Fibroblast of gingiva (primary cell): ENCODE measurements at regions not wholly inside any gene's neighbourhood (a gene's known extent, or its start where the extent isn't known, plus 50 kb on each side); places are given as distances from the start of the nearest gene placed in this dataset.

Experiments
- DNase-seq: peaks from one replicate; pipeline ENCODE4 v3.0.0-alpha.2; 2011; ENCODE audit warnings: low read depth

DNA sequence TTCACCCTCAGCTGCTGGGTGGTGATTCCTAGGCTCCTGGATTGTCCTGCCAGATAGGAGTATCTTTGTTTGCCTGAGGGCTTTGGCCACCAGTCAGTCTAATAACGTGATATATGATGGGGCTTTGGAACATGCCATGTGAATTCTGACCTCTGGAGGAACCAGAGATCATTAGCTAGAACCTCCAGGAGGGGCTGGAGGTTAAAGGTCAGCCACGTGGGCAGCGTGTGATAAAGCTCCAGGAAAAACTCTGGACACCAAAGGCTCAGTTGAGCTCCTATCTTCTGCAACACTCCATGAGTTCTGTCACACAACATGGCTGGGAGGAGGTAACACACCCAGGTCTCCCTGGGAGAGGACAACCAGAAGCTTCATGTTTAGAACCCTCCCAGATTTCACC is 251.1 kb downstream of the DAD1 start:
- no peak for DNase-seq

DNA sequence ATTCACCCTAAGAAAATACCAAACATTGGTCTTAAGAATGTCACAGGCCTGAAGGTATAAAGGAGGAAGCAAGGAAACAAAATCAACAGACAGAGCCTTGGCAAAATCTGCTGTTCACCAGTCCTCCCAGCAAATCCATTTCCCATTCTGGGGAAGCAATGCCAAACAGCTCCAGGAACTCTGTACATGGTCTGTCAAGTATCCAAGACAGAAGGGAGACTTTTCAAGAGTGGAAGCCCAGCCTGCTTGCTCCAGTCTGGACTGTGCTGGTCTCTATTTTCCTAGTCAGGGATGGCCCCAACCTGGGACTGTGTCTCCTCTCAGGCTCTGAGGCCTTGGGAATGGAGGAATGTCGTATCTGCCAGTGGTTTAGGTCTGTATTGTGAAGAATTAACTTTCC is 251.5 kb downstream of the DAD1 start:
- DNase-seq, result no peak

DNA sequence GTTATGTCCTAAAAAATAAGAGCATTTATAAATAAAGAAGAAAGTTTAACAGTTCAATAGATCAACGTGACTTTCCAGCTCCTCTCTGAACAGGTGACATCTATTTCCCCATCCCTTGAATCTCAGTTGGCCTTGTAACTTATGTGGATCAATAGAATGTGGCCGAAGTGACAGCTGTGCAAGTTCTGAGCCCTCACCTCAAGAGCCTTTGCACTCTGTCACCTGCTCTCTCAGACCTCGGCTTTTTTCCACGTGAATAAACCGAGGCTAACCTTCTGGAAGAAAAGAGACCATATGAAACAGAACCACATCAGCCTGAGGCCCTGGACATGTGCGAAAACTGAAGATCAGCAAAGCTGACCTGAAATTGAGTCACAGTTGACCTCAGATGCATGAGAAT is 253.0 kb downstream of the DAD1 start:
- DNase-seq, result no peak

DNA sequence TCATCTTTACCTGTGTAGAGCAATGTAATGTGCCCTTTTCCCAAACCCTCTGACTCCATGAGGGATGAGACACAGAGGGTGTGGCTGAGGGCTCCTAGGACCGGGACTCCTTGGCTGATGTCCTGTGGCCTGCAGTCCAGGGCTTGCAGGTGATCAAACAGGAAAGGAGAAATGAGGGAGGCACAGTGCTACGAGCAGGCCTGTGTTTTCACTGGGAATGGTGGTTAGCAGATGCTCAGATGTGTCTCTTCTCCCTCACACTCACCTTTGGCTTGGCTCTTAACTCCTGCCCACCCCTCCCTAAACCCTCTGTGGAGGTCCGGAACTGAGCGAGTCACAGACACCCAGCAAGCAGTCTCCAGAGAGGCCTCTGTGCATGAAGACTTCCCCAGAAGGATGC is 254.4 kb downstream of the DAD1 start:
- DNase-seq, result no peak

DNA sequence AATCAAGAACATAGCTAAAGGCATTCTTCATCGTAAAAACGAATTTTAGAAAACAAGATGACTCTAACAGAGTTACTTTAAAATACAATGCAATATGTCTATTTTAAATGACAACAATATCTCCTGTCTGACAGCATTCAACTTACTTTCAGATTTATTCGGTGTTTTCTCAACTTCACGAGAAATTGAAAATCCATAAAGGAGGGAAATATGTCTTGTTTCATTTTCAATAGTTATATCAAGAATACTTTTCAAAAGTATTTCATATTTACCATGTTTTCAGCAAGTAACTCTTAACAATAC is 254.8 kb downstream of the DAD1 start:
- no peak for DNase-seq

DNA sequence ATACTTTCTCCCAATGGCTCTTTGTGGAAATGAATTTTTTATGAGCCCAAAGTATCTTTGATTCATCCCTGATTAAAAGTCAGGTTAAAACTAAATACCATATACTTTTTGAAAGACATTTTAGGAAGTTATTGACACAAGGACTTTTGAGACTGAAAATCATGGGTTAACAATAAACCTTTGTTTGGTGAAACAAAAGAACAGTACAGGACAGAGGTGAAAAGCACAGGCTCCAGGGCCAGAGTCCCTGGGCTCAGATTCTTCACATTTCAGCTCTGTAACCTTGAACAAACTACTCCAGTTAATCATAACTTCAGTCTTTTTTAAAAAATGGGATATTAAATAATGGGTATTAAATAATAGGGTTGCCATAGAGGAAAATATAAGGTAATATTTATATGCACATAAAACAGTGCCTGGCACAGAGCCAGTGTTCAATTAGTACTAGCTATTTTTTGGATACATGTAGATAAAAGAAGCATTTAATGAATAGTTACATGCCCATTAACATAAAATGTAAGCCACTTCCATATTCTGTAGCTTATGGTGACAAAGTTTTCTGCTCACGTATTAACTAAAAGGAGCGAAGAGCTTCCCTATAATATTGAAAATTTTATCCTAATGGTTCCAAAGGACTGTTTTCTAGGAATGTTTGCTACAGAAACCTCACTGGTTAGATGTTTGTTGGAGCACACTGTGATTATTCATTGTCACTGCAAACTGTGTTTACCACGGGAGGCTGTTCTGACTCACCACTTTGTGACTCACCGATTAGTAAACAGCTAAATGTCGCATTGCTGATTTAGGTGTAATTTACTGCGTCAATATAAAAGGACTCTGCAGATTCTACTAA is 255.4 kb downstream of the DAD1 start:
- peak; percentile 19 for DNase-seq

DNA sequence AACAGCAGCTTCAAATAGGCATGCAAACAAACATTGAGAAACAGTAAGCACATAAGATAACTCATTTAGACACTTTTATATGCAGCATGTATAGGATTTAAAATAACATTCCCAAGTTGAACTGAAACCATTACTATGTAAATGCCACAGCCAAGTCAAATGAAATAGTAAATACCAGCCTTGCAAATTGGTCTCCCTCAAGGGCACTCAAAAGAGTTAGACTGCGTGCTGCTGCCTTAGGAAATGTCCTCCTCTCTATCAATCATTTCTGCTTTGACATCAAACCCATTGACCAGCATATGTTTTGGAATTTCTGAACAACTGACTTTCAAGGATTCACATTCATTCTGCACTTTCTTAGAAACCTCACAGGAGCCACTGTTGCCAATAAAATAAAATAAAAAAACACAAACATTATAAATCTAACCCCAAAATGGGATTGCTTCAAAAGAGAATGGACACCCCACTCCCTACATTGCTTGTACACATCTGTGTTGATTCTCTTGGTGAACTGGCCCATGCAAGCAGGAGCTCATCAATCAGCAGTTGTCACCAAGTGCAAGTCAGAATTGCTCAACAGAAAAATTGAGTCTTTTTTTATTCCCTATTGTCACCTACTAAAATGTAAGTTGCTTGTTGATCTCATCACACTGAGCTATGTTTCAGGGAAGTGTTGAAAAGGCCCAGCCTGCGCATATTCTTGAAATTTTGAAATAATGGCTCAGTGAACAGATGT is 256.2 kb downstream of the DAD1 start:
- no peak for DNase-seq

DNA sequence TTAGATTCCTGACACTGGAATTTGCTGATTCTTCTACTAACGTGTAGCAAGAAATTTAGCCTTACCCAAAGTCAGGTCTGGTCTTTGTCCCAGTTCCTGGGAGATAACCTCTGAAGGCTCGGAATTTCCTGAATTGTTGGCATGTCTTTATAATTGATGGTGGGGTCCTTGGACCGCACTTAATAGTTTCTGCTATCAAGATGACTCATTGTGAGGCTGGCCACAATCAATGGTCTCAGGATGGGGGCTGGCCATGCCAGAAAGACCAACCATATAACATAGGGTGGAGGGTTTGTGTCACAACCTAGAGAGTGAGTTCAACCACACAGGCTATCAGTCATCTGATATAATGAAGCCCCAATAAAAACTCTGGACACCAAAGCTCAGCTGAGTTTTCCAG is 259.7 kb downstream of the DAD1 start:
- no peak for DNase-seq

DNA sequence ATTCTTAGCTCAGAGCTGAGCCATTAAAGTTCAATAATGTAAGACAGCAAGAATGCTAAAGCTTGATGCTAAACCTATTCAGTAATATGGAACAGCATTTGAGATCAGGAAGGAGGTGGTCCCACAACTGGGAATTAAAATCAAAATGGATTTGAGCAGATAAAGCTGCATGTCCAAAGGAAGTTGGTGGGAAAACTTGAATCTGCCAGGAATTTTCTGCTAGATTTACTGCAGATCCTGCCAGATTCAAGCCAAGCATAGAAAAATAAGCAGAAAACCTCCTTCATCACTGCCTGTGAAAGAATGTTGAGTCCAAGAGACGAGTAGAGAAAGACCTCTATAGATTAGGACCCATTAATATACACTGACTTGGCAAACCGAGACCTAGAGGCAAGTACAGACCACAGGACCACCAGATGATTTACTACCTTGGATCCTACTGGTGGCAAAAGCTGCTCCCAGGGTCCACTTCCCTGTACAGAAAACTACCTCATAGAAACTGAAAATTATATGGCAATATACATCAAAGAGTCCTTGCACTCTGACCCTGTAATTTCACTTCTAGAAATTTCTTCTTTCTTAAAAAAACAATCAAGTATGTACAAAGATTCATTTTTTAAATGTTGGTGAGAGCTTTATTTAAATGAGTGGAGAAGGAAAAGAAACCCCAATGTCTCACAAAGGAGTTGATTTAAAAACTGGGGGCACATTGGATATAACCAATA is 263.2 kb downstream of the DAD1 start:
- no peak for DNase-seq

DNA sequence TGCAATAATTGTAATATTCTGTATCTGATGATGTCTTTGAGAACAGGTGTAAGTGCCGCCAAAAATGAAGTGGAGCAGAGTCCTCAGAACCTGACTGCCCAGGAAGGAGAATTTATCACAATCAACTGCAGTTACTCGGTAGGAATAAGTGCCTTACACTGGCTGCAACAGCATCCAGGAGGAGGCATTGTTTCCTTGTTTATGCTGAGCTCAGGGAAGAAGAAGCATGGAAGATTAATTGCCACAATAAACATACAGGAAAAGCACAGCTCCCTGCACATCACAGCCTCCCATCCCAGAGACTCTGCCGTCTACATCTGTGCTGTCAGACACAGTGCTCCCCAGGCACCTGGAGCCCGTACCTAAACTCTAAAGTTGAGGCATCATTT is 268.7 kb downstream of the DAD1 start:
- DNase-seq, result no peak

DNA sequence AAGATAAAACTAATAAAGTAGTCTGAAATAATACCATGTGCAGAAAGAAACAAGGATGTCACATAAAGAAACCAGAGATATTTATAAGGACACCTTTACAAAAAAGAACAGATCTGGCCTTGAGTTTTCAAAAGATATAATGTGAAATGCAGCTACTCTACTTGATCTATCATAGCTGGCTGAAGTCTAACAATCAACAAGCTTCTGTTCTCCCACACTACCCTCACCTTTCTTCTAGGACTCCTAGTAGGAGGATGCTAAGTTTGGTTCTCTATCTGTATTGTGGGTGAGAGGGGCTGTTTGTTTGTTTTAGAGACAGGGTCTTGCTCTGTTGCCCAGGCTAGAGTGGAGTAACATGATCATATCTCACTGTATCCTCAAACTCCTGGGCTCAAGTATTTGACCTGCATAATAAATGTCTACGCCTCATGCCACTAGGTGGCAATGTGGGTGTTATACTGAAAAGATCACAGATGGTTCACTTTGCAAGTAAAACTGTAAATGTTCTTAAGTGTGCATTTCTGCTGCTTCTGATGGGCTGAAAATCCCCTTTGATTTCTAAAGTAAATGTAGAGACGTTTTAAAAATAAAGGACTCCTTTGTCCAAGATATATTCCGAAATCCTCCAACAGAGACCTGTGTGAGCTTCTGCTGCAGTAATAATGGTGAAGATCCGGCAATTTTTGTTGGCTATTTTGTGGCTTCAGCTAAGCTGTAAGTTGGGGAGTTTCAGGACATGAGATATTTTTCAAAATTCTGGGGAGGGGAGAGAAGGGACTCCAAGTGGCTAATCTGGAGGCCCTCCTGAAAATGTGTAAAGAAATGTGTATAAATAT is 269.3 kb downstream of the DAD1 start:
- DNase-seq, result peak; percentile 21

DNA sequence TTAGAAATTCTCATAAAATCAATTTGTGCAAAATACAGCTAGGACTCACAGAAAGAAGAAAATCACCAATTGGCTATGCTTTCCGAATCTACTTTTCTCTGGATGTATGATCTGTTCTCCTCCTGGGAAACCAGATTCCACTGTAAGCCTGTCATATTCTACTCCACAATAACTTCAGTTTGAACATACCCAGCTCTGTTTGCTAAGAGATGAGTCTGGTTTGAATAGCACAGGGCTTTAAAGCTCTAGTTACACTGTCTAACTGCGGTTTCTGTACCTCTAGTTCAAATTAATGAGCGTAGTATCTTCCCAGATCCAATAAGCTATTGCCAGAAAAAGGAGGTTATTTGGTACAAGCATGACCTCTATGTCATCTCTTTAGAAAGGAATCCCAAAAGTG is 270.1 kb downstream of the DAD1 start:
- DNase-seq, result no peak

DNA sequence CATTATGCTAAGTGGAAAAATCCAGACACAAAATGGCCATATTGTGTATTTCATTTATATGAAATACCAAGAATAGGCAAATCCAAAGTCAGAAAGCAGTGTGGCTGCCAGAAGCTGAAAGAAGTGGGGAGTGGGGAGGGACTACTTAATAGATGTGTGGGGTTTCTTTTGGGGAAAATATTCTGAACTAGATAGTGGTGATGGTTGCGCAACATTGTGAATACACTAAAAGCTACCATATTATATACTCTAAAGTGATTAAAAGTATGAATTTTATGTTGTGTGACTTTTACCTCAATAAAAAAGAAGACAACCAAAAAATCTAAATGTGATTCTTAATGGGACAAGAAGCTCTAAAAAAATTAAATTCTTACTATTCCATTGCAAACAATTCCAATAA is 272.6 kb downstream of the DAD1 start:
- DNase-seq, result no peak

DNA sequence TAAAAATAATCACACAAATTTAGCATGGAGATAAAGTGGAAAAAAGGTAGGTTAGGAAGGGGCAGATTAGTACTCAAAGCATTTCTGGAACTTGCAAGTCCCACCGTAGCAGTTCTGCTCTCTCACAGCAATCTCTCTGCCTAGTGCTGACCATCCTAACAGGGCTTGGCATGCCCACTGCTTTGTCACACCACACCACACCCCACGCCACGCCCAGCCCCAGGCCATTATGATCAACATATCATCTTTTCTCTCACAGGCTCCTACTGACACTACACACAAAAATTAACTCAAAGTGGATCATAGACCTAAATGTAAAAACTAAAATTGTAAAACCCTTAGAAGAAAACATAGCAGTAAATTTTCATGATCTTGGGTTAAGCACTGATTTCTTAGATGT is 273.7 kb downstream of the DAD1 start:
- DNase-seq, result no peak

DNA sequence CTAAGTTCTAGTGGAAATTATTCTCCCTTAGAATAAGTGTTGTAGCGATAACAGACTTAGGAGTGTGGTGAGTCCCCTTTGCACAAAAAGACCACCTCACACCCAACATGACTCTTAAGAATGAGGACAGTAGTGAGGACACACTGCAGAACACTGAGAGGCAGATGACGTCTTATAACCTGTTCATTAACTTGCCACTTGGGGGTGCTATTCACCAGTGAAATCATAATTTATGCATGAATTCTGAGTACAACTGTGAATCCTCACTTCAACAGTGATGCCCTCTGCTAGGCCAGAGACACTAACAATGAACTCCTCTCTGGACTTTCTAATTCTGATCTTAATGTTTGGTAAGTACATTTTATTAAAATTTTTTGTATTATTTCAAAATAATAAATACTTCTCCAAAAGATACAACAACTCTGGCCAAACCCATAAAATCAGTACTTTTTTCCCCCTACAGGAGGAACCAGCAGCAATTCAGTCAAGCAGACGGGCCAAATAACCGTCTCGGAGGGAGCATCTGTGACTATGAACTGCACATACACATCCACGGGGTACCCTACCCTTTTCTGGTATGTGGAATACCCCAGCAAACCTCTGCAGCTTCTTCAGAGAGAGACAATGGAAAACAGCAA is 274.7 kb downstream of the DAD1 start:
- DNase-seq, result peak; percentile 4

DNA sequence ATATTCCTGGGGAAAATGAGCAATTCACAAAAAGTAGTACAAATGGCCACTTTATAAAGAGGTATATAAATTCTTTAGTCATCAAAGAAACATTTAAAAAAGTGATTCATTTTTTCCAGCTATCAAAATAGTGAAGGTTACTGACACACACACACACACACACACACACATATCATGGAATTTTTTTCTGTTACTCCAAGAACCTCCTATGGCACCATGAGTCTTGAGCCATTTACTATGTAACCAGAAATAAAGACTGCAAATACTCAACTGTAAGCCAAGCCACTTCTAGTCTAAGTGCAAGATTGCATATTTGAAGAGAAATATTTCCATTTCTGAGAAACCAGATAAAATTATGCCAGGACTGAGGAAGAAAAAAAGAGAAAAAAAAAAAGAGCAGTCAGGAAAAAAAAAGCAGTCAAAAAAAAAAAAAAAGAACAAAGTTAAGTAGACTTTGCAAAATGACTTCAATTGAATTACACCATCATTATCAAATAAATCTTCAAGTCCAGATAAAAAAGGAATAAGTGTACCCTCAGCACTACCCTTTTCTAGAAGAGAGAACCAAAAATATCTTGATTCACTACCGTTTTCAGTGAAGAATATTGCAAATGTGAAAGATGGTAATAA is 275.7 kb downstream of the DAD1 start:
- DNase-seq, result no peak

DNA sequence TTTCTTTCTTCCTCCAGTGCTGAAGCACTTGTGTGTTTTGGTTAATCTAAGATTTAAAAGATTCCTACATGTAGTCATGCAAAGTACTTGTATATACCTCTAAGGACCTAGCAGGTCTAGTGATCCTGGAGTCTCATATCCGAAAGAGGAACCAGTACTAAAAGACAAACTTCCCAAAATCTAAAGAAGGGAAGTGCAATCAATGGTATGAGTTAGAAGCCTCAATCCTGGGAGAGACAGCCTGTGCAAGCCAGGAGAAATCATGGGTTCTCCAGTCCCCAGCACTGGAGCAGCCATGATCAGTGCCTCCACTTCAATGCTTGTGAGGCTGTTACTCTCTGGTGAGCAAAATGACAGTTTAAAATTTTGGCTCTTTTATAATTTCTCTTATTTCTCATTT is 277.4 kb downstream of the DAD1 start:
- DNase-seq, result no peak

DNA sequence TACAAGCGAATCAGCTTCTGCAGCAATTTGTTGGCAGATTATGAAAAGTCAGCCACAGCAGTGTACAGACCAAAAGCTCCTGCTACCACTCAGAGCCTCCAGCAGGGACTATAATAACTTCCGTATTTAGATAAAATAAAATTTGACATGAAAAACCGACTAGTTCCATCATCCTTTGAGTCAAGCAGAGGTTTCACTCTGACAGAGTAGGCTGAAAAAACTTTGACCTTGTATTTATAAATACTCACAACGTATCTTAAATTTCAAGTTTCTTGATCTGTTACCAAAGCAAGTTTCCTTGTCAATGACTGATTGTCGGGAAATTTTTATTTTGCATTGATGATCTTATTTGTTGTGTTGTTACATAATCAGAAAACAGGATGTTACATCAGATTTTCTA is 283.4 kb downstream of the DAD1 start:
- DNase-seq, result no peak

DNA sequence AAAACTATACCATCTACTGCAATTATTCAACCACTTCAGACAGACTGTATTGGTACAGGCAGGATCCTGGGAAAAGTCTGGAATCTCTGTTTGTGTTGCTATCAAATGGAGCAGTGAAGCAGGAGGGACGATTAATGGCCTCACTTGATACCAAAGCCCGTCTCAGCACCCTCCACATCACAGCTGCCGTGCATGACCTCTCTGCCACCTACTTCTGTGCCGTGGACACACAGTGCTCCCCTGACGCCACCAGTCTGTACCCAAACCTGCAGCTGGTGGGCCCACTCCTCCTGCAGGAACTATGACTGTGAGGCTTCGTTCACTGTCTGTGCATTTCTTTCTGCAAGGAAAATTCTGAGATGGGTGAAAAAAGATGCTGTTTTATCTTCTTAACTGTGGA is 284.7 kb downstream of the DAD1 start:
- no peak for DNase-seq

DNA sequence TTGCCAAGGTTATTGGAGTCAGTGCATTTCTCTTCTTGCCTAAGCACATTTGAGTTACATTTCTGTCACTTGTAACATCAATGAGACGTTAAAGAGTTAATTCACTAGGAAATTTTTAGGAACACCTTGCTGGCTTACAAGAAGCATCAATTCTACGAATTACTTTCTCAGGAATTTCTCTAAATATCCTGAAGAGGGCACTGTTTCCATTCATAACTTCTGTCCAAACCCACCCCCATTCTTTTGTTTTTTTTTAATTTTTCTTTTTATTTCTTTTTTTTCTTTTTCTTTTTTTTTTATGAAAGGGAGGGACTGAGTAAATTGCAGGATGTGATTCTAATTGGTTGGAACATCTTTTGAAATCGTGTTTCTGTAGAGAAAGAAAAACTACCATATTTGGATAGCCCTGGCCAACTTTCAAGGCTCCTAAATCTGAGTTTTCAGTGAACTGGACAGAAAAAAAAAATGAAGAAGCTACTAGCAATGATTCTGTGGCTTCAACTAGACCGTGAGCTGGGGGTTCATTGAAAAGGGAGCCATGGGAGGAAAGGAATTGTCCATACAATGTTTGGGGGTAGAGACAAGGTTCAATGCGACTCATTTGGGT is 285.3 kb downstream of the DAD1 start:
- no peak for DNase-seq

DNA sequence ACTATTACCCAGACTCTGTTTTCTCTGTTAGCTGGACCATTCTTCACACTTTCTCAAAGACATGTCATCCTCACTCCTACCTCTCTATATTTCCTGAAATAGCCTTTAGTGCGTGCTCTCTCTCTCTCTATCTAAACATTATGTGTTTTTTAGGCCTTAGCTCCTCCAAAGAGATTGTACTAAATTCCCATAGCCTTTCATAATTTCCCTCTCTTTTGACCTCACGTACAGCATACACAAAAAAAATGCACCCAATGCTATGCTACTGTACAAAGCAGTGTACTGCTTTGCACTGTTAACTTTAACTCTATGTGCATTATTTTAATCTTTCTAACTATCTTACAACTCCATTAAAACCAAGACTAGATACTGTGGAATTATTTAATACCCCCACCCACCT is 288.4 kb downstream of the DAD1 start:
- no peak for DNase-seq
